Activated B cell treated with CpG ODN at 0.5 μM for 24 hours (primary cell): ENCODE measurements at regions not wholly inside any gene's neighbourhood (a gene's known extent, or its start where the extent isn't known, plus 50 kb on each side); places are given as distances from the start of the nearest gene placed in this dataset.

ENCODE experiments used
- ATAC-seq: fragments of 200-7000 bp; cut with Tn5 transposase; one replicate; pipeline ENCODE4 v1.10.0; 2021; ENCODE audit warnings: low read depth, mild to moderate bottlenecking, moderate library complexity
- CTCF ChIA-PET: fragments of 350-600 bp; sonication (Branson Sonifier 250); formaldehyde crosslinking; loops from one replicate; lab custom pipeline; 2021; ENCODE audit warnings: antibody characterized with exemption; lab: Charles Lee
- POLR2A ChIA-PET: fragments of 350-600 bp; sonication (Branson Sonifier 250); formaldehyde crosslinking; loops from one replicate; lab custom pipeline; 2021; ENCODE audit warnings: antibody characterized with exemption; lab: Charles Lee
- DNase-seq: peaks from one replicate; pipeline ENCODE4 v3.0.0; 2022
- H3K27ac Mint-ChIP-seq: one replicate; pipeline ENCODE4 v1.8.0; 2020; ENCODE audit warnings: mixed read lengths
- H3K27me3 Mint-ChIP-seq: one replicate; pipeline ENCODE4 v1.8.0; 2021; ENCODE audit warnings: mixed read lengths
- H3K36me3 Mint-ChIP-seq: one replicate; pipeline ENCODE4 v1.8.0; 2021; ENCODE audit warnings: low read depth, mixed read lengths
- H3K4me1 Mint-ChIP-seq: one replicate; pipeline ENCODE4 v1.8.0; 2021; ENCODE audit warnings: mixed read lengths
- H3K4me3 Mint-ChIP-seq: one replicate; pipeline ENCODE4 v1.8.0; 2020; ENCODE audit warnings: mild to moderate bottlenecking, mixed read lengths
- H3K9me3 Mint-ChIP-seq: one replicate; pipeline ENCODE4 v1.8.0; 2020; ENCODE audit warnings: mixed read lengths
- CTCF ChIP-seq: fragments of 200-600 bp; IDR thresholded peaks from one replicate; pipeline ENCODE4 v1.8.0; 2022; ENCODE audit warnings: antibody characterized with exemption, mild to moderate bottlenecking
- intact Hi-C: fragments of 100-400 bp; cut with micrococcal nuclease; formaldehyde crosslinking; loops from one replicate; pipeline ENCODE4 v1.15.1; 2024

DNA sequence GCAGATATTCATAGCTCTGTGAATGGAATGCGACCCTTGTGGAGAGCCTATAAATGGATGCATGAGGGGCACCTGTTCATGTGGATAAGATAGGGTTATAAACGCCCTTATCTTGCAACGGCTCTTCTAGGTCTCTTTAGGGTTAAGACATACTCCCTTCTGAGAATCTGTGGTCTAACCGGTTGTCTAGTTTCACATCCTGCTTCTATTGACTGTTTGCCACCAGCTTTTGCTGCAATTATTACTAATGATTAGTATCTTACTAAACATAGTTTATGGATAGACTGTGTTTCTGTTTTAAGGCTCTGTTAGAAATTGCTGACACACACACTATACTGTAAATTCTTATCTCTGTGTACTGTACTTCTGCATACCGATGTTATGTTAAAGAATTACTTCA is 198.9 kb upstream of the CYLC2 start:
- Mint-ChIP-seq H3K4me1 (no peaks in the 10 kb centered on the region), H3K36me3 (no peaks in the 10 kb centered on the region), H3K9me3 (peaks cover 4% of the 10 kb centered on the region), H3K27ac (no peak overlapping the region), H3K4me3 (no peak overlapping the region), H3K27me3 (no peaks in the 10 kb centered on the region)
- no peak for TF ChIP-seq CTCF
- no peak for DNase-seq
- intact Hi-C loops, result no loop called here
- no peak for ATAC-seq
- CTCF ChIA-PET, result no interaction called here
- POLR2A ChIA-PET, result no interaction called here

DNA sequence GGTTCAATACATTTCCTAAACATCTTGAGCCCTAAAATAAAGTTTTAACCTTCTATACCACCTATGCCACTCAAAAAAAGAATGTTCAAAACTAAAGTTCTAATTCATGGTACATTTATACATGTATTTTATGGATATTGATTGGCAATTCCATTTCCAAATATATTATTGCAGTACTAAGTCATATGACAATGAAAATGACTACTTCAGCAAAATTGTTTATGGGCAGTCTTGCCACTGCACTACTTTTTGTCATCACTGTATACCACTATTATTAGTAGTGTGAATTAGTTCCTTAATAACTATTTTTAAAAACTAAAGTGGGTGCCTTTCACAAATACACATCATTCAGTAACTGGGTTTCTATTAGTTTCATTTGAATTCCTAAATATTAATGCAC is 199.6 kb upstream of the CYLC2 start:
- H3K27ac Mint-ChIP-seq, result no peak overlapping the region
- TF ChIP-seq CTCF, result no peak
- H3K4me1 Mint-ChIP-seq, result no peaks in the 10 kb centered on the region
- DNase-seq, result no peak
- no peaks in the 10 kb centered on the region for H3K27me3 Mint-ChIP-seq
- POLR2A ChIA-PET, result no interaction called here
- ATAC-seq, result no peak
- CTCF ChIA-PET, result no interaction called here
- no peak overlapping the region for H3K4me3 Mint-ChIP-seq
- peaks cover 4% of the 10 kb centered on the region for H3K9me3 Mint-ChIP-seq
- H3K36me3 Mint-ChIP-seq, result no peaks in the 10 kb centered on the region
- intact Hi-C loops, result no loop called here

- TF ChIP-seq CTCF, result no peak
- ChIA-PET POLR2A (no interaction called here), CTCF (no interaction called here)
- H3K4me1 Mint-ChIP-seq, result no peaks in the 10 kb centered on the region
- peaks cover 2% of the 10 kb centered on the region for H3K9me3 Mint-ChIP-seq
- H3K4me3 Mint-ChIP-seq, result no peak overlapping the region
- no peak for ATAC-seq
- no peak overlapping the region for H3K27ac Mint-ChIP-seq
- H3K27me3 Mint-ChIP-seq, result no peaks in the 10 kb centered on the region
- intact Hi-C loops, result no loop called here
- no peaks in the 10 kb centered on the region for H3K36me3 Mint-ChIP-seq
- no peak for DNase-seq
Observed at GRCh38 chr9:102779356-102779755, 215.8 kb upstream of the CYLC2 start.

GRCh38 chr9:102778746-102779145 is 216.4 kb upstream of the CYLC2 start:
- ChIA-PET CTCF (no interaction called here), POLR2A (no interaction called here)
- intact Hi-C loops, result no loop called here
- Mint-ChIP-seq H3K36me3 (no peaks in the 10 kb centered on the region), H3K9me3 (peaks cover 2% of the 10 kb centered on the region), H3K4me1 (no peaks in the 10 kb centered on the region), H3K4me3 (no peak overlapping the region), H3K27me3 (no peaks in the 10 kb centered on the region), H3K27ac (no peak overlapping the region)
- no peak for ATAC-seq
- DNase-seq, result no peak
- no peak for TF ChIP-seq CTCF

DNA sequence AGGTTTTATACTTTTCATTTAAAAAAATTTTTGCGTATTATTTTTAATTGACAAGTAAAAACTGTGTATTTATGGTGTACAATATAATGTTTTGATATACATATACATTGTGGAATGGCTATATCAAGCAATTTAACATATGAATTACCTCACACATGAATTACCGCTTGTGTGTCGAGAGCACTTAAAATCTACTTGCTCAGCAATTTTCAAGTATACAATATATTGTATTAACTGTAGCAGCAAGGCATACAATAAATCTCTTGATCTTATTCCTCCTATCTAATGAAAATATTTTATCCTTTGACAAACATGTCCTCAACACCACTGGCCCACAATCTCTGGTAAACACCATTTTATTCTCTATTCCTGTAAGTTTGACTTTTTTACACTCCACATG is 224.4 kb upstream of the CYLC2 start:
- H3K27ac Mint-ChIP-seq, result no peak overlapping the region
- TF ChIP-seq CTCF, result no peak
- no peaks in the 10 kb centered on the region for H3K4me1 Mint-ChIP-seq
- ATAC-seq (no peak), DNase-seq (no peak)
- H3K4me3 Mint-ChIP-seq, result no peak overlapping the region
- H3K9me3 Mint-ChIP-seq, result peaks cover 6% of the 10 kb centered on the region
- intact Hi-C loops, result no loop called here
- CTCF ChIA-PET, result no interaction called here
- H3K27me3 Mint-ChIP-seq, result no peaks in the 10 kb centered on the region
- no peaks in the 10 kb centered on the region for H3K36me3 Mint-ChIP-seq
- POLR2A ChIA-PET, result no interaction called here
